HG03139 (cell line): ENCODE measurements at regions not wholly inside any gene's neighbourhood (a gene's known extent, or its start where the extent isn't known, plus 50 kb on each side); places are given as distances from the start of the nearest gene placed in this dataset.

Experiments used
- ATAC-seq: cut with Tn5 transposase; IDR thresholded peaks from one replicate; pipeline ENCODE4 v1.9.1; 2021; ENCODE audit not compliant: unreplicated experiment

- no peak for ATAC-seq
Observed at GRCh38 chr4:89373394-89373793, 65.8 kb upstream of the GPRIN3 start.

- no peak for ATAC-seq
Observed at GRCh38 chr4:89371614-89372013, 64.0 kb upstream of the GPRIN3 start.

GRCh38 chr4:89369581-89369980 lies 62.0 kb upstream of the GPRIN3 start:
- ATAC-seq: no peak

GRCh38 chr4:89368861-89369260 lies 61.3 kb upstream of the GPRIN3 start:
- no peak for ATAC-seq

- no peak for ATAC-seq
Observed at GRCh38 chr4:89365776-89366175, 58.2 kb upstream of the GPRIN3 start.

GRCh38 chr4:89365375-89365774 lies 57.8 kb upstream of the GPRIN3 start:
- no peak for ATAC-seq

GRCh38 chr4:89364541-89364940 lies 56.9 kb upstream of the GPRIN3 start:
- ATAC-seq: no peak

GRCh38 chr4:89363786-89364185 lies 56.2 kb upstream of the GPRIN3 start:
- no peak for ATAC-seq

GRCh38 chr4:89358935-89359638 lies 51.5 kb upstream of the GPRIN3 start:
- ATAC-seq: no peak

GRCh38 chr4:89357787-89358186 lies 50.2 kb upstream of the GPRIN3 start:
- ATAC-seq: no peak
